ENCODE measurements at regions not wholly inside any gene's neighbourhood (a gene's known extent, or its start where the extent isn't known, plus 50 kb on each side); places are given as distances from the start of the nearest gene placed in this dataset.

- TF ChIP-seq CTCF (conservative IDR thresholded peaks at IDR 0.05 in 1 of 2, IDR thresholded peaks at IDR 0.05 in 1 of 2; ENCODE audit: extremely low read depth in 1 of 2, insufficient read depth in 1 of 2, low read depth in 1 of 2, low read length in 2 of 2) (no peak), EZH2 (IDR thresholded peaks at IDR 0.05; ENCODE audit: borderline replicate concordance, low read length) (no peak)
These were observed 222.7 kb upstream of the MGMT start for GRCh38 chr10:129244298-129244697.

All from mammary epithelial cell (primary cell).